IMR-90 (cell line): ENCODE measurements at regions not wholly inside any gene's neighbourhood (a gene's known extent, or its start where the extent isn't known, plus 50 kb on each side); places are given as distances from the start of the nearest gene placed in this dataset.

Source experiments
- ATAC-seq: fragments of 200-7000 bp; cut with Tn5 transposase; 2 replicates; pipeline ENCODE4 v1.9.1; 2020; ENCODE audit warnings: low read depth, mild to moderate bottlenecking, moderate library complexity
- BruUV-seq: library from RNA; stranded (reverse); fragments of 400-500 nt; replicated peaks from 2 replicates; lab custom pipeline; 2021; lab: Mats Ljungman, UMichigan
- CTCF ChIA-PET: fragments of 300-600 bp; formaldehyde crosslinking; extraction: SDS; loops from one replicate; lab custom pipeline; 2021; ENCODE audit warnings: antibody characterized with exemption; lab: Yijun Ruan, JAX
- POLR2A ChIA-PET: fragments of 300-600 bp; sonication (Branson Sonifier 250); formaldehyde crosslinking; loops from one replicate; lab custom pipeline; 2022; ENCODE audit warnings: antibody characterized with exemption; ENCODE audit not compliant: unreplicated experiment; lab: Charles Lee
- DNase-seq: peaks from one replicate; pipeline ENCODE4 v3.0.0; 2013
- H2AFZ ChIP-seq: replicated peaks from 2 replicates; pipeline ENCODE3; 2013; ENCODE audit warnings: low read length, mild to moderate bottlenecking; ENCODE audit not compliant: poor library complexity
- H2AK5ac ChIP-seq: 2 replicates; pipeline ENCODE4 v1.6.1; 2013; ENCODE audit warnings: low read depth, low read length, inconsistent platforms
- H2AK9ac ChIP-seq: replicated peaks from 2 replicates; pipeline ENCODE3; 2013; ENCODE audit warnings: mild to moderate bottlenecking, low read depth, low read length, moderate library complexity; ENCODE audit not compliant: poor library complexity
- H2BK120ac ChIP-seq: 2 replicates; pipeline ENCODE4 v1.6.1; 2013; ENCODE audit warnings: low read depth, low read length, inconsistent platforms
- H2BK15ac ChIP-seq: 3 replicates; pipeline ENCODE4 v1.6.1; 2013; ENCODE audit warnings: low read depth, low read length, inconsistent platforms
- H2BK20ac ChIP-seq: 2 replicates; pipeline ENCODE4 v1.6.1; 2013; ENCODE audit warnings: low read depth, mild to moderate bottlenecking, inconsistent platforms, low read length, moderate library complexity
- H2BK5ac ChIP-seq: 2 replicates; pipeline ENCODE4 v1.6.1; 2013; ENCODE audit warnings: mild to moderate bottlenecking, low read depth, low read length, inconsistent platforms; ENCODE audit not compliant: poor library complexity, severe bottlenecking
- H3K14ac ChIP-seq: replicated peaks from 2 replicates; pipeline ENCODE4 v1.6.1; 2013; ENCODE audit warnings: low read depth, low read length, inconsistent platforms
- H3K18ac ChIP-seq: 2 replicates; pipeline ENCODE4 v1.6.1; 2013; ENCODE audit warnings: low read depth, low read length, control low read depth
- H3K23ac ChIP-seq: 2 replicates; pipeline ENCODE4 v1.6.1; 2013; ENCODE audit warnings: low read depth, low read length, inconsistent platforms
- H3K27ac ChIP-seq: 2 replicates; pipeline ENCODE4 v1.5.1; 2013; ENCODE audit warnings: mild to moderate bottlenecking, control low read depth, low read length; ENCODE audit not compliant: insufficient read depth
- H3K27me3 ChIP-seq: 2 replicates; pipeline ENCODE4 v1.6.1; 2013; ENCODE audit warnings: low read length; ENCODE audit not compliant: control insufficient read depth, insufficient read depth
- H3K36me3 ChIP-seq: 2 replicates; pipeline ENCODE4 v1.6.1; 2013; ENCODE audit warnings: low read length, mixed read lengths; ENCODE audit not compliant: control insufficient read depth, insufficient read depth
- H3K4ac ChIP-seq: 2 replicates; pipeline ENCODE4 v1.6.1; 2013; ENCODE audit warnings: low read depth, low read length, inconsistent platforms
- H3K4me1 ChIP-seq: 2 replicates; pipeline ENCODE4 v1.6.1; 2013; ENCODE audit warnings: low read length, mixed read lengths; ENCODE audit not compliant: control insufficient read depth, insufficient read depth
- H3K4me2 ChIP-seq: 2 replicates; pipeline ENCODE4 v1.6.1; 2013; ENCODE audit warnings: low read depth, mild to moderate bottlenecking, control low read depth, low read length, moderate library complexity
- H3K4me3 ChIP-seq: 2 replicates; pipeline ENCODE4 v1.5.1; 2013; ENCODE audit warnings: low read depth, mild to moderate bottlenecking, control low read depth, low read length, moderate library complexity; ENCODE audit not compliant: insufficient read depth
- H3K56ac ChIP-seq: 2 replicates; pipeline ENCODE4 v1.6.1; 2013; ENCODE audit warnings: low read length, inconsistent platforms; ENCODE audit not compliant: insufficient read depth; ENCODE audit errors: extremely low read depth
- H3K79me1 ChIP-seq, 2 experiments: 2 replicates each; pipeline ENCODE4 v1.6.1; 2013; ENCODE audit warnings: low read length in 2 of 2, inconsistent platforms in 1 of 2, low read depth in 1 of 2
- H3K9ac ChIP-seq: 2 replicates; pipeline ENCODE4 v1.6.1; 2013; ENCODE audit warnings: low read depth, low read length, control low read depth
- H3K9me1 ChIP-seq: 2 replicates; pipeline ENCODE4 v1.6.1; 2013; ENCODE audit warnings: low read length, inconsistent platforms; ENCODE audit not compliant: insufficient read depth
- H3K9me3 ChIP-seq: 2 replicates; pipeline ENCODE4 v1.6.1; 2013; ENCODE audit warnings: low read length; ENCODE audit not compliant: control insufficient read depth, insufficient read depth
- H4K20me1 ChIP-seq: 2 replicates; pipeline ENCODE4 v1.6.1; 2013; ENCODE audit warnings: low read length, inconsistent platforms; ENCODE audit not compliant: insufficient read depth
- H4K5ac ChIP-seq: 2 replicates; pipeline ENCODE4 v1.6.1; 2013; ENCODE audit warnings: mild to moderate bottlenecking, low read depth, low read length, control low read depth
- H4K8ac ChIP-seq, 2 experiments: 2 replicates each; pipeline ENCODE4 v1.6.1; 2013; ENCODE audit warnings: low read depth in 2 of 2, low read length in 2 of 2, control low read depth in 1 of 2, inconsistent platforms in 1 of 2
- H4K91ac ChIP-seq: 2 replicates; pipeline ENCODE4 v1.6.1; 2013; ENCODE audit warnings: low read depth, low read length, inconsistent platforms; ENCODE audit not compliant: insufficient read depth
- ELK1 ChIP-seq: fragments of 150-350 bp; IDR thresholded peaks from 2 replicates; pipeline ENCODE4 v1.6.1; 2016; ENCODE audit warnings: low read depth, mild to moderate bottlenecking, low read length, moderate library complexity, borderline replicate concordance
- FOS ChIP-seq: fragments of 150-350 bp; IDR thresholded peaks from 2 replicates; pipeline ENCODE4 v1.6.1; 2016; ENCODE audit warnings: low read depth, low read length
- MAFK ChIP-seq: IDR thresholded peaks from 2 replicates; pipeline ENCODE4 v1.6.1; 2012; ENCODE audit warnings: low read depth, low read length, improper control_type of control experiment
- MXI1 ChIP-seq: IDR thresholded peaks from 2 replicates; pipeline ENCODE4 v1.6.1; 2012; ENCODE audit warnings: low read depth, mild to moderate bottlenecking, low read length, moderate library complexity, borderline replicate concordance
- WGBS, 2 experiments: methylation state at CpG; one replicate each; pipeline versions ENCODE4 v1.1.5 to v1.1.7; 2013; ENCODE audit warnings: missing lambda C conversion rate in 2 of 2; ENCODE audit not compliant: insufficient read length in 1 of 2; ENCODE audit errors: extremely low coverage in 2 of 2; 5-methylcytosine and 5-hydroxymethylcytosine counted together
- dilution Hi-C: fragments of 300-500 bp; cut with HindIII; formaldehyde crosslinking; loops from one replicate; pipeline ENCODE4 v1.14.3; 2018; ENCODE audit warnings: low sequenced_read_pairs; ENCODE audit not compliant: unreplicated experiment
- in situ Hi-C: fragments of 300-500 bp; cut with MboI; formaldehyde crosslinking; loops from 3 replicates; pipeline ENCODE4 v1.14.3; 2019; ENCODE audit warnings: low sequenced_read_pairs, inconsistent platforms, mixed read lengths
- intact Hi-C: fragments of 100-400 bp; cut with micrococcal nuclease; formaldehyde crosslinking; loops from 2 replicates; pipeline ENCODE4 v1.10.0; 2022

- H3K4ac ChIP-seq = no peak overlapping the region
- no peak overlapping the region for H2BK15ac ChIP-seq
- no peak overlapping the region for H2BK5ac ChIP-seq
- H3K4me3 ChIP-seq = no peak overlapping the region
- H3K36me3 ChIP-seq = no peaks in the 10 kb centered on the region
- WGBS, 2 experiments = 100% methylated on average over 2 of the region's 3 CpGs; no CpG with 5 or more reads in 1 of the 2 experiments
- in situ Hi-C loops = no loop called here
- H4K8ac ChIP-seq = no peak overlapping the region
- intact Hi-C loops = no loop called here
- dilution Hi-C loops = no loop called here
- no peak overlapping the region for H3K4me2 ChIP-seq
- no peaks in the 10 kb centered on the region for H3K9me1 ChIP-seq
- ChIA-PET POLR2A (no interaction called here), CTCF (no interaction called here)
- TF ChIP-seq FOS = no peak
- no peak for TF ChIP-seq ELK1
- no peak for TF ChIP-seq MXI1
- peak; percentile 55 for TF ChIP-seq MAFK
- H2BK120ac ChIP-seq = peak overlapping the region; percentile 17; the same call in 1 of the 2 replicates
- no peak overlapping the region for H2BK20ac ChIP-seq
- peak overlapping the region; percentile 22; the same call in 1 of the 2 replicates for H2AK5ac ChIP-seq
- peaks cover 3% of the 10 kb centered on the region; the same call in 1 of the 2 replicates for H3K9me3 ChIP-seq
- H3K56ac ChIP-seq = no peak overlapping the region
- no peaks in the 10 kb centered on the region for H4K20me1 ChIP-seq
- H3K27me3 ChIP-seq = no peaks in the 10 kb centered on the region
- ATAC-seq (no peak), DNase-seq (no peak)
- BruUV-seq = no TSS peak
- no peak overlapping the region for H2AFZ ChIP-seq
- H4K5ac ChIP-seq = peak overlapping the region; percentile 72; the same call in 1 of the 2 replicates
- H3K14ac ChIP-seq = no peak overlapping the region
- no peak overlapping the region for H3K27ac ChIP-seq
- peak overlapping the region; percentile 37; the same call in 1 of the 2 replicates for H4K91ac ChIP-seq
- H3K23ac ChIP-seq = no peak overlapping the region
- H3K18ac ChIP-seq = peak overlapping the region; percentile 64; the same call in 1 of the 2 replicates
- no peak overlapping the region for H2AK9ac ChIP-seq
- no peak overlapping the region for H3K9ac ChIP-seq
- H3K4me1 ChIP-seq = peaks cover 8% of the 10 kb centered on the region
- no peaks in the 10 kb centered on the region for H3K79me1 ChIP-seq
Measured at GRCh38 chr3:177481329-177481728, 284.0 kb upstream of the TBL1XR1 start.
